DMS153 treated with DMSO at 0.1 percent for 48 hours (cell line): ENCODE measurements at regions not wholly inside any gene's neighbourhood (a gene's known extent, or its start where the extent isn't known, plus 50 kb on each side); places are given as distances from the start of the nearest gene placed in this dataset.
"Not testable (repeated sequence)": the region's sequence is repeated elsewhere in the genome, so short reads cannot be mapped to it uniquely, and the experiment has no call there.

Experiments used
- DNase-seq: peaks from one replicate; lab custom pipeline; 2025; ENCODE audit not compliant: unreplicated experiment; lab: John Stamatoyannopoulos, UW

DNA sequence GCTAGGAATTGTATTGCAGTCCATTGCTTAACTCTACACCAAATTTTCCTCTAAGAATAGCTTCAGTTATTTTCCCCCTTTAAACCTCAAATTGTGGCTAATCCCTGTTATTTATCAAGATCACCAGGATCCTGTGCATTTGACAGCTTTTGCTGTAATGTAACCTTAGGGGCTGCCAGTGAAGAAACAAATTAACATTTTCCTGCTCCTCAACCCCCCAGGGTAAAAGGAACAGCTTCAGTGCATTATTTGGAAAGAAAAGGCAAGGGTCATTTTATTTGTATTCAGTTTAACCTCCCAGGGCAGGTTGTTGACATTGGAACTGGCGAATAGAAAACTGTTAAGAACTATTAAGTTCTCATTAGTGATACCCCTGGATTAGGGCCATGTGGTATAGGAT lies 57.0 kb downstream of the PCDH20 start:
- no peak for DNase-seq

- no peak for DNase-seq
Measured at GRCh38 chr13:61350341-61350740, 65.3 kb downstream of the PCDH20 start.

DNA sequence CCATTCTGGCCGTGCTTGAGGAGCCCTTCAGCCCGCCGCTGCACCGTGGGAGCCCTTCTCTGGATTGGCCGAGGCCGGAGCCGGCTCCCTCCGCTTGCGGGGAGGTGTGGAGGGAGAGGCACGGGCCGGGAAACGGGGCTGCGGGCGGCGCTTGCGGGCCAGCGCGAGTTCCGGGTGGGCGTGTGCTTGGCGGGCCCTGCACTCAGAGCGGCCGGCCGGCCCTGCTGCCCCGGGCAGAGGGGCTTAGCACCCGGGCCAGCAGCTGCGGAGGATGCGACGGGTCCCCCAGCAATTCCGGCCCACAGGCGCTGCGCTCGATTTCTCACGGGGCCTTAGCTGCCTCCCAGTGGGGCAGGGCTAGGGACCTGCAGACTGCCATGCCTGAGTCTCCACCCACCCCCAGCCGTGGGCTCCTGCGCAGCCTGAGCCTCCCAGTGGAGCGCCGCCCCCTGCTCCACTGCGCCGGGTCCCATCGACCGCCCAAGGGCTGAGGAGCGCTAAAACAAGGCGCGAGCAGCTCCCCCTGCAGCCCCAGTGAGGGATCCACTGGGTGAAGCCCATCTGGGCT lies 76.5 kb downstream of the PCDH20 start:
- DNase-seq = no peak

- no peak for DNase-seq
Measured at GRCh38 chr13:61316647-61317046, 99.0 kb downstream of the PCDH20 start.

GRCh38 chr13:61294467-61295191 lies 121.0 kb downstream of the PCDH20 start:
- DNase-seq = no peak

- peak; percentile 52 for DNase-seq
Measured at GRCh38 chr13:61286148-61286745, 129.4 kb downstream of the PCDH20 start.

DNA sequence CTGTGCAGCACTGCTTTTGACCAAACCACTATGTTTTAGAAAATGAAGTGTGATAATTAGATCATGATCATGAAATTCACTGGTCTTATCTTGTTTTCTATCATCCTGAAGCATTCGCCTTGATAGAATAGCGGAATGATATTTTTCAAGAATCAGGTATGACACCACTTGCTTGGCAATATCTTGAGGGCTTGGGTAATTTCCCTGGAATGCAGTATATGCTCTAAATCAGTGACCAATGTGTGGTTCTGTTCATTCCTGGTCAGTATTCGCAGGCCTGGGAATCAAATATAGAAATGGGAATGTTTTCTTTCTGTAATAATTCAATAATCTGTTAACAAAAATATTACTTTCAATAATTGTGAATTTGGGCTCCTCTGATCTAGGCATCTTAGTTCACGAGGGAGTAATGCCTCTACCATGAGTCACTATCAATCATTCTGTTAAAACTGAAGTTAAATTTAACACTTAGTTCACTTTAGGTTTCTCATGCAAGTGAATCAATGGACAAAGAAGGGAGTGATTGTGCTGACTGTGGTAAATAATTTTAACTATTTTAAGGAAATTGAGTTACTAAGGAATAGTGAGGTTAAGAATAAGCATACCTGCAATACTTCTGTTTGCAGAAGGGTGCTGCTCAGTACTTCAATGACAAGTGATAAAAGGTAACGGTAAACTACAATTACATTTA lies 137.9 kb downstream of the PCDH20 start:
- no peak for DNase-seq

- no peak for DNase-seq
Measured at GRCh38 chr13:61277088-61277487, 138.6 kb downstream of the PCDH20 start.

DNA sequence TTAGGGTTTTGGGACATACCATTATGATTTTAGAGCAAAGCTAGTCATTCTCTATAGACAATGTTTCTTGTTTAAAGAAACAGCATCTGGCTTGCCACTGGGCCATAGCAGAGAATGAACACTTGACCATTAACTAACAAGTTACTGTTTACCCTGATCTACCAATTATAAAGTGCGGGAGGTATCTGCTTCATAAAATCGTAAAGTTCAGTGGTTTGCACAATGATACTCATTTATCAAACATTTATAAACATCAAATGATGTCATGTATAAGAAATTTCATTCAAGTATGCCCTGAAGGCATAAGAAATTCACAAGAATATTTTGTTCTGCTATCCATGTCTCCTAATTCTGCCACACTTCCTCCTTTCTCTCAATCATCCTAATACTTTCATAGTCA lies 139.2 kb downstream of the PCDH20 start:
- no peak for DNase-seq

GRCh38 chr13:61275736-61276135 lies 139.9 kb downstream of the PCDH20 start:
- no peak for DNase-seq

- no peak for DNase-seq
Measured at GRCh38 chr13:61275251-61275650, 140.4 kb downstream of the PCDH20 start.

- not testable (repeated sequence) for DNase-seq
Measured at GRCh38 chr13:61266896-61267295, 148.8 kb downstream of the PCDH20 start.

- no peak for DNase-seq
Measured at GRCh38 chr13:61261746-61262472, 153.7 kb downstream of the PCDH20 start.

DNA sequence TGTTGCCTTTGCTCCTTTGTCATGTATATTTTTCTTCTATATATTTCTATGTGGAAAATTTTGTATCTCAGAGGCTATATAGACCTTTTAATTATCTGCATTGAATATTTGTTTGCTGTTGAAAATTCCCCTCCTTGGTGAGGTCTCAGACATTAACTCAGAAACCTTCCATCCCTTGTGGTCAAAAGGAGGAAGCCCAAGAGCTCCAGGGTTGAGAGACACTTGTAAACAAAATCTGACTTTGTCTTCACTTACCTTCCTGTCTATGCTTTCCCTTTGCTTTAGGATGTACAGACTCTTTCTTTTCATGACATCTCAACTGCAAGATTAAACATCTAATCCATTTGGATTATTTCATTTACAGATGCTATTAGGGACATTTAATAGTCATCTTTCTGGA lies 157.5 kb downstream of the PCDH20 start:
- no peak for DNase-seq

DNA sequence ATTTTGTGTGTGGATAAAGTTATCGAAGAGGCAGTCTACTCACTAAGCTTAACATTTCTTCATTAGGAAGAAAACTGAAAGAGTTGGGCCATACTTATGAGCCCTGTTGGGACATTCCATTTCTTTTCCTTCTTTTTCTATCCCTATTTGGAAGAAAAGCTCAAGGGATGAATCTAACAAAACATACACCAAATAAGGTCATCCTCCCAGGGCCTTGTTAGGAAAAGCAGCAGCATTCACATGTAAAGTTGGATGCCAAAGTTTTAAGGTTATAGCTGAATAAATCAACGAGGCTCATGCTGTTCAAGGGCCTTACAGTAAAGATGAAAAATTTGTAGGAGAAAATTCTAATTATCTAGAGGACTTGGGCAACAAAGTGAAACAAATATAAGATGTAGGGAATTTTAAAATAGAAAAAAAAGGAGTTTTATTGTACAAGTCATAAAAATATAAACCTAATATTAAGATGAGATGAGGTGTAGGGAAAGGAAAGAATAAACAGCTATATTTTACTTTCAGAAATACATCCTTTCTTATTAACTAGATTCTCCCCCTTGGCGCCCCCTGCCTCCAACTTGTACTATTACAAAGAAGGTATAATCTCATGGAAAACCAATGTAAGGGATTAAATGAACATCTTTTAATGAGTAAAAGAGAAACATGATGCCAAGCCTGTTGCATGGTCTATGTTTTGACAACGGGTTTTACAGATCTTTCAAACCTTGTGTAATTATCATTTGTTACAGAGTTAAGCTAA lies 160.4 kb downstream of the PCDH20 start:
- DNase-seq = no peak

GRCh38 chr13:61253105-61253877 lies 162.4 kb downstream of the PCDH20 start:
- DNase-seq = no peak

DNA sequence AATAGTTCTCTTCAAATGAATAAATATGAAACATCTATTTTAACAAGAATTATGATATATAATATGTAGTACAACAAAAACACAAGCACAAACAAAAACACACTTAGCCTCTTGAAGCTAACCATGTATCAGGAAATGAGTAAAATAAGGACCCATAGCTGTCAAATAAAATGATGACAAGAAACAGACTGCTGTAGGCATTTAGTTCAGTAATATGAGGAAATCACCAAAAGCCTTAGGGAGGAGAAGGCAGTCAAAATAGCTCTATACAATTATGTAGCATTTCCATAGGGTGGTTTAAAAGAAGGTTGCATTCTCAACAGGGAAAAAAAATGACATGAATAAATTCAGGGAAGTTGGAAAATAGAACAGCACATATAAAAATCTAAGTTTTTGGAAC lies 163.4 kb downstream of the PCDH20 start:
- DNase-seq = no peak

GRCh38 chr13:61247149-61247936 lies 168.3 kb downstream of the PCDH20 start:
- DNase-seq = no peak

GRCh38 chr13:61246351-61246750 lies 169.3 kb downstream of the PCDH20 start:
- DNase-seq = no peak
